Neural progenitor cell (in vitro differentiated cells): ENCODE measurements at regions not wholly inside any gene's neighbourhood (a gene's known extent, or its start where the extent isn't known, plus 50 kb on each side); places are given as distances from the start of the nearest gene placed in this dataset.

Source experiments
- CTCF ChIP-seq: fragments of 200-600 bp; sonication (generic); IDR thresholded peaks from 2 replicates; pipeline ENCODE4 v1.5.1; 2017; ENCODE audit warnings: antibody characterized with exemption, mild to moderate bottlenecking
- EZH2 ChIP-seq: fragments of 200-600 bp; sonication (generic); IDR thresholded peaks from 2 replicates; pipeline ENCODE4 v1.6.1; 2017; ENCODE audit warnings: antibody characterized with exemption, mild to moderate bottlenecking, moderate library complexity
- EZH2phosphoT487 ChIP-seq: fragments of 200-600 bp; sonication (generic); IDR thresholded peaks from 2 replicates; pipeline ENCODE4 v1.6.1; 2017; ENCODE audit warnings: antibody characterized with exemption

- TF ChIP-seq CTCF (no peak), EZH2 (no peak), EZH2phosphoT487 (no peak)
These were observed 657.2 kb downstream of the DHX35 start for GRCh38 chr20:39619271-39619785.
